ENCODE measurements at regions not wholly inside any gene's neighbourhood (a gene's known extent, or its start where the extent isn't known, plus 50 kb on each side); places are given as distances from the start of the nearest gene placed in this dataset.
A peak's percentile ranks its signal among the peaks of the same experiment; 100 is the strongest.

DNA sequence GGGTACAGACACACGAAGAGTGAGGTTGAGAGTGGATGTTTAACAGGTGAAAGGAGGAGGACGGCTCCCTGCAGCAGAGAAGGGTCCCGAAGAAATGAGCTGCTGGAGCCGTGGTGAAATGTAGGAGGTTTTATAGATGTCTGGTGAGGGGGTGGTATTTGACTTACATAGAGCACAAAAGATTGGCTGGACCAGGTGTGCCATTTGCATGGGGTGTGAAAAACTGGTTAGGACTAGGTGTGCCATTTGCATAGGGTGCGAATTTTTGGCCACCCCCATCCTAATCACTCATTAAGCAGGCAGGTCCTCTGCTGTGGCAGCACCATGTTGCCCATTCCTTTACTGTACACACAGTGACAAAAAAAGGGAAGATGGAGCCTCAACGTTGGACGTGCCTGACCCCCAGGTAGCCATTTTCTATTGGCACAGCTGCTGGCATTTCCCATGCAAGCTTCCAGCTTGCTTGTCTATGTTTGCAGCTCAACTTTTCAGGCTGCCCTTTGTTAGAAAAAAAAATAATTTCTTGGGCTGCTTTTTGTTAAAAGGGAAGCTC is 581.7 kb upstream of the B3GAT1 start:
- Histone ChIP-seq H4K5ac (ENCODE audit: insufficient read length, low read depth, low read length) (no peak overlapping the region), H2AFZ (ENCODE audit: low read length) (no peak overlapping the region), H3K27ac (ENCODE audit: insufficient read length, low read depth, low read length) (peak overlapping the region; percentile 46), H3K56ac (ENCODE audit: insufficient read length, low read depth, low read length) (no peak overlapping the region), H2AK5ac (ENCODE audit: insufficient read length, low read length) (no peak overlapping the region), H3K79me1 (ENCODE audit: insufficient read depth, low read depth, low read length, poor library complexity, severe bottlenecking) (no peaks in the 10 kb centered on the region), H3K18ac (ENCODE audit: insufficient read length, low read depth, low read length) (no peak overlapping the region), H2BK12ac (ENCODE audit: insufficient read length, low read depth, low read length) (no peak overlapping the region), H3K4me2 (ENCODE audit: insufficient read depth, insufficient read length, low read length) (peak overlapping the region; percentile 6), H3K23ac (ENCODE audit: insufficient read length, low read depth, low read length) (no peak overlapping the region), H3K14ac (ENCODE audit: insufficient read depth, low read length) (no peak overlapping the region), H3K27me3 (ENCODE audit: insufficient read depth, low read length) (no peaks in the 10 kb centered on the region), H3K4me1 (ENCODE audit: insufficient read depth, low read length) (peaks cover 16% of the 10 kb centered on the region), H2BK5ac (ENCODE audit: insufficient read length, low read length) (peak overlapping the region; percentile 2), H3K9me3 (ENCODE audit: control insufficient read depth, low read depth, low read length) (no peaks in the 10 kb centered on the region), H4K8ac (replicated peaks; ENCODE audit: insufficient read length, low read depth, low read length) (no peak overlapping the region), H3K79me2 (ENCODE audit: insufficient read depth, low read length) (no peaks in the 10 kb centered on the region), H3K4ac (ENCODE audit: low read depth, low read length) (no peak overlapping the region), H2BK120ac (ENCODE audit: low read depth, low read length, poor library complexity, severe bottlenecking) (no peak overlapping the region), H3K9ac (ENCODE audit: extremely low read depth, insufficient read length, low read length) (peak overlapping the region; percentile 40), H3K23me2 (ENCODE audit: insufficient read length, low read depth, low read length, poor library complexity, severe bottlenecking) (peaks cover 4% of the 10 kb centered on the region), H2BK20ac (ENCODE audit: low read depth, low read length, poor library complexity, severe bottlenecking) (no peak overlapping the region), H4K20me1 (ENCODE audit: control insufficient read depth, insufficient read depth, insufficient read length) (no peaks in the 10 kb centered on the region), H4K91ac (ENCODE audit: insufficient read length, low read depth, low read length) (no peak overlapping the region), H3T11ph (ENCODE audit: low read length) (no peak overlapping the region), H2BK15ac (ENCODE audit: low read depth, low read length) (no peak overlapping the region)
- Mint-ChIP-seq H3K9me3 (no peaks in the 10 kb centered on the region), H3K27me3 (ENCODE audit: low read depth) (no peaks in the 10 kb centered on the region), H3K27ac (peak overlapping the region; percentile 87 to 98 (median 96)), H3K4me3 (peak overlapping the region in 1 of 2 experiments; percentile 50; a peak in 2 of 5 replicates), H3K4me1 (peaks cover 81 to 83% of the 10 kb centered on the region in 2 experiments), H3K36me3 (ENCODE audit: insufficient read depth in 1 of 3, low read depth in 3 of 3) (no peaks in the 10 kb centered on the region)
- no CpG with 5 or more reads among the region's 7 CpGs for whole genome bisulfite sequencing (ENCODE audit: extremely low coverage, insufficient read length, low lambda C conversion rate)
- DNase-seq: no peak
- TF ChIP-seq, protein P1, sequence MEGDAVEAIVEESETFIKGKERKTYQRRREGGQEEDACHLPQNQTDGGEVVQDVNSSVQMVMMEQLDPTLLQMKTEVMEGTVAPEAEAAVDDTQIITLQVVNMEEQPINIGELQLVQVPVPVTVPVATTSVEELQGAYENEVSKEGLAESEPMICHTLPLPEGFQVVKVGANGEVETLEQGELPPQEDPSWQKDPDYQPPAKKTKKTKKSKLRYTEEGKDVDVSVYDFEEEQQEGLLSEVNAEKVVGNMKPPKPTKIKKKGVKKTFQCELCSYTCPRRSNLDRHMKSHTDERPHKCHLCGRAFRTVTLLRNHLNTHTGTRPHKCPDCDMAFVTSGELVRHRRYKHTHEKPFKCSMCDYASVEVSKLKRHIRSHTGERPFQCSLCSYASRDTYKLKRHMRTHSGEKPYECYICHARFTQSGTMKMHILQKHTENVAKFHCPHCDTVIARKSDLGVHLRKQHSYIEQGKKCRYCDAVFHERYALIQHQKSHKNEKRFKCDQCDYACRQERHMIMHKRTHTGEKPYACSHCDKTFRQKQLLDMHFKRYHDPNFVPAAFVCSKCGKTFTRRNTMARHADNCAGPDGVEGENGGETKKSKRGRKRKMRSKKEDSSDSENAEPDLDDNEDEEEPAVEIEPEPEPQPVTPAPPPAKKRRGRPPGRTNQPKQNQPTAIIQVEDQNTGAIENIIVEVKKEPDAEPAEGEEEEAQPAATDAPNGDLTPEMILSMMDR (conservative IDR thresholded peaks at IDR 0.05): no peak
